Esophagus muscularis mucosa (tissue), 4 donors: ENCODE measurements at regions not wholly inside any gene's neighbourhood (a gene's known extent, or its start where the extent isn't known, plus 50 kb on each side); places are given as distances from the start of the nearest gene placed in this dataset.

Source experiments
- DNase-seq: peaks from one replicate; pipeline ENCODE4 v3.0.0-alpha.2; 2017; ENCODE audit errors: extremely low spot score
- H3K27ac ChIP-seq, 4 donors: fragments of 200-600 bp; sonication (generic); replicated peaks in 1 of 4; 1 replicate in 3 of 4; 2 replicates in 1 of 4; pipeline ENCODE4 v1.5.1; 2016 to 2019; ENCODE audit warnings: mild to moderate bottlenecking in 1 of 4
- H3K27me3 ChIP-seq, 4 donors: fragments of 200-600 bp; sonication (generic); one replicate each; pipeline versions ENCODE4 v1.5.1 to v1.6.0; 2016 to 2019
- H3K36me3 ChIP-seq, 4 donors: fragments of 200-600 bp; sonication (generic); one replicate each; pipeline ENCODE4 v1.5.1; 2016 to 2019
- H3K4me1 ChIP-seq, 4 donors: fragments of 200-600 bp; sonication (generic); one replicate each; pipeline ENCODE4 v1.5.1; 2016 to 2019
- H3K4me3 ChIP-seq, 4 donors: fragments of 200-600 bp; sonication (generic); 1 replicate in 2 of 4; 2 replicates in 2 of 4; pipeline ENCODE4 v1.5.1; 2016 to 2019; ENCODE audit warnings: mild to moderate bottlenecking in 4 of 4, moderate library complexity in 1 of 4
- H3K9me3 ChIP-seq, 4 donors: fragments of 200-600 bp; sonication (generic); 1 replicate in 3 of 4; 2 replicates in 1 of 4; pipeline ENCODE4 v1.5.1; 2016 to 2019
- CTCF ChIP-seq, 3 experiments: fragments of 200-600 bp in 2 of 3; fragments of 450-650 bp in 1 of 3; sonication (generic) in 2 of 3; IDR thresholded peaks; one replicate each; pipeline ENCODE4 v1.5.1; 2017 to 2019; ENCODE audit warnings: antibody characterized with exemption in 3 of 3, mild to moderate bottlenecking in 2 of 3, moderate library complexity in 1 of 3
- EP300 ChIP-seq: sonication (generic); formaldehyde crosslinking; IDR thresholded peaks from one replicate; pipeline ENCODE4 v1.6.1; 2017; ENCODE audit warnings: antibody characterized with exemption
- POLR2A ChIP-seq: fragments of 450-650 bp; IDR thresholded peaks from one replicate; pipeline ENCODE4 v1.6.1; 2017; ENCODE audit warnings: antibody characterized with exemption, moderate library complexity, mild to moderate bottlenecking, low read depth
- POLR2AphosphoS5 ChIP-seq, 2 donors: sonication (generic); formaldehyde crosslinking; IDR thresholded peaks; one replicate each; pipeline ENCODE4 v1.6.1; 2017; ENCODE audit warnings: antibody characterized with exemption in 2 of 2
- WGBS: methylation state at CpG from one replicate; pipeline ENCODE4 v1.1.5; 2018; 5-methylcytosine and 5-hydroxymethylcytosine counted together
- intact Hi-C: fragments of 100-400 bp; cut with DNase I; formaldehyde crosslinking; loops from one replicate; pipeline ENCODE4 v1.15.1; 2023

- intact Hi-C loops = no loop called here
Measured at GRCh38 chr2:122815120-122815519, 1059.7 kb downstream of the TSN start.

GRCh38 chr2:122816803-122817202 is 1061.4 kb downstream of the TSN start:
- Histone ChIP-seq H3K4me3 (no peak overlapping the region), H3K4me1 (no peaks in the 10 kb centered on the region), H3K27me3 (no peaks in the 10 kb centered on the region), H3K9me3 (no peaks in the 10 kb centered on the region), H3K27ac (no peak overlapping the region), H3K36me3 (no peaks in the 10 kb centered on the region)
- TF ChIP-seq POLR2AphosphoS5 (IDR thresholded peaks at IDR 0.05) (no peak), CTCF (IDR thresholded peaks at IDR 0.05) (no peak), POLR2A (no peak), EP300 (no peak)
- WGBS = 40% methylated on average over 3 of the region's 3 CpGs
- DNase-seq = no peak
- intact Hi-C loops = no loop called here

More at GRCh38 chr2:122815120-122815519, 1059.7 kb downstream of the TSN start:
- H3K27me3 ChIP-seq = no peaks in the 10 kb centered on the region
- DNase-seq = no peak
- H3K36me3 ChIP-seq = no peaks in the 10 kb centered on the region
- H3K27ac ChIP-seq = no peak overlapping the region
- no peaks in the 10 kb centered on the region for H3K4me1 ChIP-seq
- no peak for TF ChIP-seq CTCF (IDR thresholded peaks at IDR 0.05)
- no peak for TF ChIP-seq POLR2AphosphoS5 (IDR thresholded peaks at IDR 0.05)
- no peak for TF ChIP-seq EP300
- TF ChIP-seq POLR2A = no peak
- H3K4me3 ChIP-seq = no peak overlapping the region
- WGBS = 94% methylated on average over 1 of the region's 1 CpG
- H3K9me3 ChIP-seq = no peaks in the 10 kb centered on the region

- no peak for DNase-seq
- intact Hi-C loops = no loop called here
- no peak for TF ChIP-seq EP300
- TF ChIP-seq CTCF (IDR thresholded peaks at IDR 0.05) = no peak
- TF ChIP-seq POLR2A = no peak
- TF ChIP-seq POLR2AphosphoS5 (IDR thresholded peaks at IDR 0.05) = no peak
- Histone ChIP-seq H3K36me3 (no peaks in the 10 kb centered on the region), H3K9me3 (no peaks in the 10 kb centered on the region), H3K4me3 (no peak overlapping the region), H3K4me1 (no peaks in the 10 kb centered on the region), H3K27me3 (no peaks in the 10 kb centered on the region), H3K27ac (no peak overlapping the region)
- 93% methylated on average over 5 of the region's 5 CpGs for WGBS
Measured at GRCh38 chr2:122822319-122822718, 1066.9 kb downstream of the TSN start.

GRCh38 chr2:122830157-122830556 is 1074.7 kb downstream of the TSN start:
- DNase-seq = no peak
- Histone ChIP-seq H3K36me3 (no peaks in the 10 kb centered on the region), H3K4me3 (no peak overlapping the region), H3K27ac (no peak overlapping the region), H3K27me3 (no peaks in the 10 kb centered on the region), H3K4me1 (no peaks in the 10 kb centered on the region), H3K9me3 (no peaks in the 10 kb centered on the region)
- intact Hi-C loops = no loop called here
- 87% methylated on average over 4 of the region's 4 CpGs for WGBS
- no peak for TF ChIP-seq EP300
- no peak for TF ChIP-seq POLR2A
- TF ChIP-seq CTCF (IDR thresholded peaks at IDR 0.05) = no peak
- TF ChIP-seq POLR2AphosphoS5 (IDR thresholded peaks at IDR 0.05) = no peak

- H3K27me3 ChIP-seq = no peaks in the 10 kb centered on the region
- no peaks in the 10 kb centered on the region for H3K4me1 ChIP-seq
- intact Hi-C loops = no loop called here
- no peak for DNase-seq
- WGBS = 25% methylated on average over 2 of the region's 2 CpGs
- H3K27ac ChIP-seq = no peak overlapping the region
- no peaks in the 10 kb centered on the region for H3K36me3 ChIP-seq
- H3K9me3 ChIP-seq = no peaks in the 10 kb centered on the region
- TF ChIP-seq POLR2AphosphoS5 (IDR thresholded peaks at IDR 0.05) (no peak), CTCF (IDR thresholded peaks at IDR 0.05) (no peak), POLR2A (no peak), EP300 (no peak)
- H3K4me3 ChIP-seq = no peak overlapping the region
Measured at GRCh38 chr2:122831649-122832048, 1076.2 kb downstream of the TSN start.
